A673 (cell line): ENCODE measurements at regions not wholly inside any gene's neighbourhood (a gene's known extent, or its start where the extent isn't known, plus 50 kb on each side); places are given as distances from the start of the nearest gene placed in this dataset.

Source experiments
- BruUV-seq: library from RNA; stranded (reverse); fragments of 400-500 nt; replicated peaks from 2 replicates; lab custom pipeline; 2021; lab: Mats Ljungman, UMichigan
- CTCF ChIA-PET: fragments of 300-600 bp; sonication (Branson Sonifier 250); formaldehyde crosslinking; loops from one replicate; lab custom pipeline; 2022; ENCODE audit warnings: antibody characterized with exemption; lab: Charles Lee
- POLR2A ChIA-PET: fragments of 300-600 bp; sonication (Branson Sonifier 250); formaldehyde crosslinking; loops from one replicate; lab custom pipeline; 2022; ENCODE audit warnings: antibody characterized with exemption; ENCODE audit not compliant: low non-redundant PET; lab: Charles Lee
- DNase-seq: peaks from one replicate; pipeline ENCODE4 v3.0.0-alpha.2; 2015; ENCODE audit warnings: low spot score
- H3K27ac ChIP-seq: fragments of 200-600 bp; sonication (generic); 2 replicates; pipeline ENCODE4 v1.5.1; 2016; ENCODE audit warnings: mixed run types, low read depth, mild to moderate bottlenecking, mixed read lengths, antibody characterized with exemption, low read length; ENCODE audit not compliant: poor library complexity, severe bottlenecking
- H3K27me3 ChIP-seq: fragments of 200-600 bp; sonication (generic); replicated peaks from 2 replicates; pipeline ENCODE4 v1.6.1; 2017; ENCODE audit warnings: mixed run types, low read depth, mild to moderate bottlenecking, mixed read lengths, antibody characterized with exemption, low read length; ENCODE audit not compliant: insufficient read depth, poor library complexity
- H3K36me3 ChIP-seq: fragments of 200-600 bp; sonication (generic); 2 replicates; pipeline ENCODE4 v1.6.1; 2016; ENCODE audit warnings: mixed run types, mild to moderate bottlenecking, mixed read lengths, antibody characterized with exemption, low read length; ENCODE audit not compliant: insufficient read depth, poor library complexity, severe bottlenecking
- H3K4me1 ChIP-seq: fragments of 200-600 bp; sonication (generic); 2 replicates; pipeline ENCODE4 v1.6.1; 2017; ENCODE audit warnings: mixed run types, mild to moderate bottlenecking, mixed read lengths, antibody characterized with exemption, low read length; ENCODE audit not compliant: insufficient read depth, poor library complexity, severe bottlenecking
- H3K4me3 ChIP-seq: fragments of 200-600 bp; sonication (generic); 2 replicates; pipeline ENCODE4 v1.5.1; 2016; ENCODE audit warnings: low read depth, mixed run types, mild to moderate bottlenecking, mixed read lengths, low read length; ENCODE audit not compliant: poor library complexity, severe bottlenecking
- H3K9me3 ChIP-seq: fragments of 200-600 bp; sonication (generic); 2 replicates; pipeline ENCODE4 v1.6.1; 2016; ENCODE audit warnings: mixed run types, low read depth, mild to moderate bottlenecking, mixed read lengths, antibody characterized with exemption, low read length; ENCODE audit not compliant: poor library complexity, severe bottlenecking
- CTCF ChIP-seq: fragments of 300-800, 200-600 bp; sonication (generic); conservative IDR thresholded peaks from 2 replicates; pipeline ENCODE4 v1.5.1; 2017; ENCODE audit warnings: low read depth, mild to moderate bottlenecking, antibody characterized with exemption, low read length, moderate library complexity, mixed read lengths
- EZH2 ChIP-seq: fragments of 200-600 bp; sonication (generic); IDR thresholded peaks from 2 replicates; pipeline ENCODE4 v1.6.1; 2017; ENCODE audit warnings: borderline replicate concordance, low read depth, mild to moderate bottlenecking, mixed read lengths, antibody characterized with exemption, low read length; ENCODE audit not compliant: poor library complexity, severe bottlenecking
- intact Hi-C: fragments of 100-400 bp; cut with micrococcal nuclease; formaldehyde crosslinking; loops from one replicate; pipeline ENCODE4 v1.10.0; 2022; ENCODE audit not compliant: unreplicated experiment

GRCh38 chr7:94228678-94229077, 166.0 kb upstream of the COL1A2 start:
- Histone ChIP-seq H3K9me3 (no peaks in the 10 kb centered on the region), H3K4me1 (peaks cover 41% of the 10 kb centered on the region), H3K4me3 (no peak overlapping the region), H3K27ac (no peak overlapping the region), H3K27me3 (no peaks in the 10 kb centered on the region), H3K36me3 (no peaks in the 10 kb centered on the region)
- POLR2A ChIA-PET = no interaction called here
- TF ChIP-seq EZH2 = no peak
- no peak for TF ChIP-seq CTCF
- CTCF ChIA-PET = no interaction called here
- DNase-seq = no peak
- BruUV-seq = no TSS peak
- intact Hi-C loops = loop anchor here (10.0 kb wide), 1 partner anchor 224 kb away; the partner anchor contains the start of gene BET1

- Histone ChIP-seq H3K36me3 (no peaks in the 10 kb centered on the region), H3K4me1 (peaks cover 22% of the 10 kb centered on the region), H3K4me3 (no peak overlapping the region), H3K27ac (no peak overlapping the region), H3K27me3 (no peaks in the 10 kb centered on the region), H3K9me3 (no peaks in the 10 kb centered on the region)
- intact Hi-C loops = no loop called here
- POLR2A ChIA-PET = no interaction called here
- DNase-seq = no peak
- no TSS peak for BruUV-seq
- CTCF ChIA-PET = no interaction called here
- TF ChIP-seq EZH2 (no peak), CTCF (no peak)
Observed at GRCh38 chr7:94231305-94231704, 163.4 kb upstream of the COL1A2 start.

GRCh38 chr7:94236960-94237359, 157.7 kb upstream of the COL1A2 start:
- ChIA-PET CTCF (no interaction called here), POLR2A (no interaction called here)
- H3K4me3 ChIP-seq = no peak overlapping the region
- no peaks in the 10 kb centered on the region for H3K9me3 ChIP-seq
- TF ChIP-seq CTCF = no peak
- no peak for TF ChIP-seq EZH2
- H3K27ac ChIP-seq = no peak overlapping the region
- H3K36me3 ChIP-seq = no peaks in the 10 kb centered on the region
- peaks cover 23% of the 10 kb centered on the region for H3K4me1 ChIP-seq
- BruUV-seq = no TSS peak
- no peaks in the 10 kb centered on the region for H3K27me3 ChIP-seq
- intact Hi-C loops = no loop called here
- no peak for DNase-seq
